Panc1 (cell line): ENCODE measurements at regions not wholly inside any gene's neighbourhood (a gene's known extent, or its start where the extent isn't known, plus 50 kb on each side); places are given as distances from the start of the nearest gene placed in this dataset.

Experiments used
- ATAC-seq: fragments of 200-7000 bp; cut with Tn5 transposase; 2 replicates; pipeline ENCODE4 v1.9.1; 2020; ENCODE audit warnings: mild to moderate bottlenecking, moderate library complexity
- BruUV-seq: library from RNA; stranded (reverse); fragments of 400-500 nt; replicated peaks from 2 replicates; lab custom pipeline; 2021; lab: Mats Ljungman, UMichigan
- CTCF ChIA-PET: fragments of 300-600 bp; sonication (Branson Sonifier 250); formaldehyde crosslinking; loops from one replicate; lab custom pipeline; 2022; ENCODE audit warnings: antibody characterized with exemption; lab: Charles Lee
- POLR2A ChIA-PET: fragments of 300-600 bp; sonication (Branson Sonifier 250); formaldehyde crosslinking; loops from one replicate; lab custom pipeline; 2022; ENCODE audit warnings: antibody characterized with exemption; lab: Charles Lee
- DNase-seq: peaks from one replicate; pipeline ENCODE4 v3.0.0-alpha.2; 2010; ENCODE audit warnings: low read depth, low spot score
- H3K27ac ChIP-seq: 2 replicates; pipeline ENCODE4 v1.5.1; 2011; ENCODE audit warnings: mild to moderate bottlenecking, low read length, inconsistent platforms
- H3K27me3 ChIP-seq: fragments of 200-500 bp; sonication (Bioruptor generic); 2 replicates; pipeline ENCODE4 v1.6.0; 2014; ENCODE audit warnings: low read length, inconsistent platforms; ENCODE audit not compliant: control insufficient read depth, insufficient read depth
- H3K36me3 ChIP-seq: fragments of 200-500 bp; sonication (Bioruptor generic); 2 replicates; pipeline ENCODE4 v1.5.1; 2014; ENCODE audit warnings: inconsistent platforms, mild to moderate bottlenecking, low read length, moderate library complexity; ENCODE audit not compliant: control insufficient read depth, insufficient read depth
- H3K4me1 ChIP-seq: 2 replicates; pipeline ENCODE4 v1.5.1; 2011; ENCODE audit warnings: inconsistent platforms, mild to moderate bottlenecking, low read length, moderate library complexity; ENCODE audit not compliant: control insufficient read depth, insufficient read depth
- H3K4me3 ChIP-seq, 2 experiments: 2 replicates each; pipeline ENCODE4 v1.5.1; 2011 to 2012; ENCODE audit warnings: low read depth in 2 of 2, low read length in 2 of 2, mild to moderate bottlenecking in 2 of 2, inconsistent platforms in 1 of 2, moderate library complexity in 1 of 2
- H3K9me3 ChIP-seq: fragments of 200-500 bp; sonication (Bioruptor generic); 2 replicates; pipeline ENCODE4 v1.5.1; 2014; ENCODE audit warnings: low read depth, mild to moderate bottlenecking, inconsistent platforms, low read length, moderate library complexity; ENCODE audit not compliant: control insufficient read depth, insufficient read depth
- CTCF ChIP-seq: fragments of 450-650 bp; IDR thresholded peaks from 2 replicates; pipeline ENCODE4 v1.5.1; 2017; ENCODE audit warnings: mild to moderate bottlenecking
- POLR2AphosphoS5 ChIP-seq: IDR thresholded peaks from 2 replicates; pipeline ENCODE4 v1.6.1; 2012; ENCODE audit warnings: mild to moderate bottlenecking, low read depth, low read length, moderate library complexity
- REST ChIP-seq, 2 experiments: IDR thresholded peaks; 2 replicates each; pipeline ENCODE4 v1.6.1; 2011 to 2012; ENCODE audit warnings: low read depth in 2 of 2, control low read depth in 1 of 2, low read length in 1 of 2, mild to moderate bottlenecking in 1 of 2, moderate library complexity in 1 of 2; ENCODE audit not compliant: insufficient read depth in 1 of 2
- SIN3A ChIP-seq: IDR thresholded peaks from 2 replicates; pipeline ENCODE4 v1.6.1; 2012; ENCODE audit warnings: low read depth, mild to moderate bottlenecking, low read length, moderate library complexity, borderline replicate concordance; ENCODE audit not compliant: insufficient read depth
- TCF7L2 ChIP-seq: IDR thresholded peaks from 2 replicates; pipeline ENCODE4 v1.6.1; 2011; ENCODE audit warnings: mild to moderate bottlenecking, low read depth, low read length, inconsistent platforms
- in situ Hi-C: cut with HindIII; loops from 2 replicates; pipeline ENCODE4 v1.10.0; 2016; ENCODE audit warnings: low sequenced_read_pairs, low pct_unique_long_range_greater_than_20kb
- intact Hi-C: fragments of 100-400 bp; cut with micrococcal nuclease; formaldehyde crosslinking; loops from one replicate; pipeline ENCODE4 v1.10.0; 2022; ENCODE audit not compliant: unreplicated experiment

GRCh38 chr3:82208002-82208710, 446.7 kb upstream of the GBE1 start:
- BruUV-seq = no TSS peak
- DNase-seq = no peak
- in situ Hi-C loops = no loop called here
- no peak overlapping the region for H3K4me3 ChIP-seq
- CTCF ChIA-PET = no interaction called here
- intact Hi-C loops = no loop called here
- H3K27me3 ChIP-seq = no peaks in the 10 kb centered on the region
- TF ChIP-seq REST (IDR thresholded peaks at IDR 0.05; ENCODE audit: insufficient read depth in 1 of 2, low read depth in 2 of 2, low read length in 1 of 2) = no peak
- no peak for TF ChIP-seq SIN3A
- TF ChIP-seq POLR2AphosphoS5 = no peak
- no peak for TF ChIP-seq CTCF
- no peak for TF ChIP-seq TCF7L2
- H3K4me1 ChIP-seq = no peaks in the 10 kb centered on the region
- POLR2A ChIA-PET = no interaction called here
- ATAC-seq = no peak
- no peaks in the 10 kb centered on the region for H3K36me3 ChIP-seq
- H3K9me3 ChIP-seq = no peaks in the 10 kb centered on the region
- no peak overlapping the region for H3K27ac ChIP-seq

- no peak overlapping the region for H3K4me3 ChIP-seq
- no peaks in the 10 kb centered on the region for H3K27me3 ChIP-seq
- in situ Hi-C loops = no loop called here
- BruUV-seq = no TSS peak
- no peak for ATAC-seq
- no peaks in the 10 kb centered on the region for H3K36me3 ChIP-seq
- no peaks in the 10 kb centered on the region for H3K9me3 ChIP-seq
- ChIA-PET POLR2A (no interaction called here), CTCF (no interaction called here)
- intact Hi-C loops = no loop called here
- DNase-seq = no peak
- no peaks in the 10 kb centered on the region for H3K4me1 ChIP-seq
- no peak for TF ChIP-seq TCF7L2
- TF ChIP-seq SIN3A = no peak
- no peak for TF ChIP-seq CTCF
- no peak for TF ChIP-seq REST (IDR thresholded peaks at IDR 0.05; ENCODE audit: insufficient read depth in 1 of 2, low read depth in 2 of 2, low read length in 1 of 2)
- TF ChIP-seq POLR2AphosphoS5 = no peak
- no peak overlapping the region for H3K27ac ChIP-seq
Observed at GRCh38 chr3:82202269-82202668, 440.8 kb upstream of the GBE1 start.
